ENCODE measurements at regions not wholly inside any gene's neighbourhood (a gene's known extent, or its start where the extent isn't known, plus 50 kb on each side); places are given as distances from the start of the nearest gene placed in this dataset.
"Not testable (repeated sequence)": the region's sequence is repeated elsewhere in the genome, so short reads cannot be mapped to it uniquely, and the experiment has no call there.

- H3K36me3 ChIP-seq (ENCODE audit: insufficient read depth, low read length): no peaks in the 10 kb centered on the region
- H4K20me1 ChIP-seq (ENCODE audit: insufficient read depth, low read length): no peaks in the 10 kb centered on the region
- H2AFZ ChIP-seq (ENCODE audit: low read length): no peak overlapping the region
- no peak overlapping the region for H3K4me3 ChIP-seq (ENCODE audit: insufficient read depth, low read length)
- no peaks in the 10 kb centered on the region for H3K4me1 ChIP-seq (ENCODE audit: insufficient read depth, low read length)
- TF ChIP-seq CTCF (IDR thresholded peaks at IDR 0.05; ENCODE audit: extremely low read depth, low read depth, low read length): no peak
- no peaks in the 10 kb centered on the region for H3K79me2 ChIP-seq (ENCODE audit: insufficient read depth, low read length)
- no peak overlapping the region for H3K4me2 ChIP-seq (ENCODE audit: insufficient read depth, low read length)
- H3K9me3 ChIP-seq (ENCODE audit: low read depth, low read length): no peaks in the 10 kb centered on the region
- no peak for DNase-seq (ENCODE audit: insufficient read length, low spot score, missing footprints)
- H3K27ac ChIP-seq (ENCODE audit: low read depth, low read length): no peak overlapping the region
- H3K27me3 ChIP-seq (ENCODE audit: insufficient read depth, low read length): no peaks in the 10 kb centered on the region
Observed at GRCh38 chrX:76919761-76920160, 492.3 kb downstream of the MAGEE1 start.

GRCh38 chrX:76920607-76921006, 493.1 kb downstream of the MAGEE1 start:
- DNase-seq (ENCODE audit: insufficient read length, low spot score, missing footprints): no peak
- Histone ChIP-seq H4K20me1 (ENCODE audit: insufficient read depth, low read length) (no peaks in the 10 kb centered on the region), H3K36me3 (ENCODE audit: insufficient read depth, low read length) (no peaks in the 10 kb centered on the region), H3K4me1 (ENCODE audit: insufficient read depth, low read length) (no peaks in the 10 kb centered on the region), H3K79me2 (ENCODE audit: insufficient read depth, low read length) (no peaks in the 10 kb centered on the region), H3K4me3 (ENCODE audit: insufficient read depth, low read length) (no peak overlapping the region), H3K27me3 (ENCODE audit: insufficient read depth, low read length) (no peaks in the 10 kb centered on the region), H2AFZ (ENCODE audit: low read length) (no peak overlapping the region), H3K4me2 (ENCODE audit: insufficient read depth, low read length) (no peak overlapping the region), H3K9me3 (ENCODE audit: low read depth, low read length) (no peaks in the 10 kb centered on the region), H3K27ac (ENCODE audit: low read depth, low read length) (no peak overlapping the region)
- no peak for TF ChIP-seq CTCF (IDR thresholded peaks at IDR 0.05; ENCODE audit: extremely low read depth, low read depth, low read length)

GRCh38 chrX:76921176-76921575, 493.7 kb downstream of the MAGEE1 start:
- Histone ChIP-seq H3K36me3 (ENCODE audit: insufficient read depth, low read length) (no peaks in the 10 kb centered on the region), H3K4me1 (ENCODE audit: insufficient read depth, low read length) (no peaks in the 10 kb centered on the region), H3K4me3 (ENCODE audit: insufficient read depth, low read length) (no peak overlapping the region), H3K27me3 (ENCODE audit: insufficient read depth, low read length) (no peaks in the 10 kb centered on the region), H4K20me1 (ENCODE audit: insufficient read depth, low read length) (no peaks in the 10 kb centered on the region), H3K79me2 (ENCODE audit: insufficient read depth, low read length) (no peaks in the 10 kb centered on the region), H2AFZ (ENCODE audit: low read length) (no peak overlapping the region), H3K9me3 (ENCODE audit: low read depth, low read length) (no peaks in the 10 kb centered on the region), H3K4me2 (ENCODE audit: insufficient read depth, low read length) (no peak overlapping the region), H3K27ac (ENCODE audit: low read depth, low read length) (no peak overlapping the region)
- no peak for DNase-seq (ENCODE audit: insufficient read length, low spot score, missing footprints)
- TF ChIP-seq CTCF (IDR thresholded peaks at IDR 0.05; ENCODE audit: extremely low read depth, low read depth, low read length): no peak

- no peak for DNase-seq (ENCODE audit: insufficient read length, low spot score, missing footprints)
- Histone ChIP-seq H3K9me3 (ENCODE audit: low read depth, low read length) (no peaks in the 10 kb centered on the region), H4K20me1 (ENCODE audit: insufficient read depth, low read length) (no peaks in the 10 kb centered on the region), H3K4me1 (ENCODE audit: insufficient read depth, low read length) (no peaks in the 10 kb centered on the region), H3K27ac (ENCODE audit: low read depth, low read length) (no peak overlapping the region), H2AFZ (ENCODE audit: low read length) (no peak overlapping the region), H3K4me2 (ENCODE audit: insufficient read depth, low read length) (no peak overlapping the region), H3K4me3 (ENCODE audit: insufficient read depth, low read length) (no peak overlapping the region), H3K27me3 (ENCODE audit: insufficient read depth, low read length) (no peaks in the 10 kb centered on the region), H3K79me2 (ENCODE audit: insufficient read depth, low read length) (no peaks in the 10 kb centered on the region), H3K36me3 (ENCODE audit: insufficient read depth, low read length) (no peaks in the 10 kb centered on the region)
- no peak for TF ChIP-seq CTCF (IDR thresholded peaks at IDR 0.05; ENCODE audit: extremely low read depth, low read depth, low read length)
Observed at GRCh38 chrX:76922100-76922499, 494.6 kb downstream of the MAGEE1 start.

- H4K20me1 ChIP-seq (ENCODE audit: insufficient read depth, low read length); H3K4me1 ChIP-seq (ENCODE audit: insufficient read depth, low read length); H3K79me2 ChIP-seq (ENCODE audit: insufficient read depth, low read length); H3K4me3 ChIP-seq (ENCODE audit: insufficient read depth, low read length); DNase-seq (ENCODE audit: insufficient read length, low spot score, missing footprints); H3K4me2 ChIP-seq (ENCODE audit: insufficient read depth, low read length); H2AFZ ChIP-seq (ENCODE audit: low read length); H3K27me3 ChIP-seq (ENCODE audit: insufficient read depth, low read length); H3K36me3 ChIP-seq (ENCODE audit: insufficient read depth, low read length); H3K27ac ChIP-seq (ENCODE audit: low read depth, low read length); H3K9me3 ChIP-seq (ENCODE audit: low read depth, low read length): not testable (repeated sequence)
Observed at GRCh38 chrX:76924616-76925015, 497.1 kb downstream of the MAGEE1 start.

Data from osteoblast (primary cell).